NCI-H446 treated with DMSO at 0.1 percent for 48 hours (cell line): ENCODE measurements at regions not wholly inside any gene's neighbourhood (a gene's known extent, or its start where the extent isn't known, plus 50 kb on each side); places are given as distances from the start of the nearest gene placed in this dataset.

Experiments used
- DNase-seq: peaks from one replicate; lab custom pipeline; 2025; lab: John Stamatoyannopoulos, UW

DNA sequence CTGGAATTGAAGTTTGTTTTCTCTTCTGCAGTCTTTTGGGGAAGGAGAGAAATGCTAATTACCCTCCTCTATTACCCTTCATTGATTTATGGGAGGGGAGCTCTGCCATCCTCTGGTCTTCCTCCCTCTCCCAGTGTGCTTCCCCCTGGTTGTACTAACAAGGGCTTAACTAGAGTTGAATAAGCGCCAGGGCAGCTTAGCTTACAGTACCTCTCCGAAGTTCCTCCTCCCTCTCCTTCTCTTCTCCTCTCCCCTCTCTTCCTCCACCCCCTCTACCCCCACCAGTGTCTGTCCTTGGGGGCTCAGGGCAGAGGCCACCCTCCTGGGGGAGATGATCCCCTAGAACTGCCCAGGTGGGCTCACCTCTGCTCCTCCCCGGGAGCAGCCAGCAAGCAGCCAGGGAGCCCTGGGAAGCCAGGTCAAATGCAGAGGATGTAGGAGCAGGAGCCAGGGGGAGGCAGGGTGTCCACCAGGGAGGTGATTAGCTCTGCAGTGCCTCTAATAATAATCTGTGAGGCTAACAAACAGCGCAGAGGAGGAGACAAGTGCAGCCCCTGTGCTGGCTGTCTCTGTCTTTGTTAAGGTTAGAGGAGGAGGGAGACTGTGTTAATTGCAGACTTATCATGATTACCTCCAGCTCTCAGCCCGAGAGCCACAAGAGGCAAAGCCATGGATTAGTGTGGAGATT lies 191.6 kb upstream of the CADM1 start:
- peak; percentile 40 for DNase-seq

DNA sequence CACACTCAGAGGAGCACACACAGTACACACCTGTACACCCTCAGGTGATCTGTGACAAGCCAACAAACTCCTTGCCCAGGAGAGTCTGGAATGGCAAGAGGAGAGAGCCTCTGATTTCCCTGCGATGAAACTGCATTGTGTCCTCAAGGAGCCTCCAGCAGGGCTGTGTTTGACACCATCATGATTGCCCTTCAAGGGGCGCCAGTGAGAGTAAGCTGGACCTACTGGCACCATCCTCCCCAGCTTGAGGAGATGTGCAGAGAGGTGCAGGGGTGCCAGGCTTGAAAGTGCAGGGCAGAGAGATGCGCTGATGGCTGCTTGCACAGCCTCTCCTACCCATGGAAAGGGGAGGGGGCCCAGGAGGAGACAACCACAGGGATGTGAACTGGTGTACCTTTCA lies 188.8 kb upstream of the CADM1 start:
- no peak for DNase-seq

DNA sequence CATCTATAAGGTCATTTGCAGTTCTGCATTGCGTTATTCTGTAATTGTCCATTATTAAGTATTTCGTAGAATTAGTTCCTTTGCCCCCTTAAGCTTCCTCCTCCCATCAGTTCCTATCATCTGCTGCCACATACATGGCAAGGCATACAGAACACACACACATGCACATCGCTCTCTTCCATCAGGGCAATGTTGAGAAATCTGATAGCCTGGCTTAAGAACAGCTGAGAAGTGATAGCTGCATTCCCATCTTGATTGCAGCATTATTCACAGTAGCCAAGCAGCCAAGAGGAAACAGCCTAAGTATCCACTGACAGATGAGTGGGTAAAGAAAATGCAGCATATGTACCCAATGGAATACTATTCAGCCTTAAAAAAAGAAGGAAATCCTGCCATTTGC lies 186.8 kb upstream of the CADM1 start:
- DNase-seq = no peak

DNA sequence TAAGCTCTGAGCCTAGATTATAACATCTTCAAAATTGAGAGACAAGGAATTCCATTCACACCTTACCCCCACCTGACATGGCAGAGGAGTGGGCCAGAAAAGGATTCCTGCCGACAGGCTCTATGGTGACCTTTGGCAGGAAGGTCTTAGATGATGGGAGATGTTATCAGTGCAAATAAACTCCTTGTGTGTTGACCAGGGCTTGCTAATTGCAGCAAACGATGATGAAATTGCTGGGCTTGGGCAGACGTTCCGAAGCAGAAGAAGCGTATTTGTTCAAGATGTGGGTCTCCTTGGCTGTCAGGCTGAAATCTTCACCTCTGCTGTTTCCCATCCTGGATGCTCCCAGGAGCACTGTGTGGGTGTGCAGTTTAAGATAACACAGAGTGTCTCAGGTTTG lies 183.7 kb upstream of the CADM1 start:
- DNase-seq = no peak

DNA sequence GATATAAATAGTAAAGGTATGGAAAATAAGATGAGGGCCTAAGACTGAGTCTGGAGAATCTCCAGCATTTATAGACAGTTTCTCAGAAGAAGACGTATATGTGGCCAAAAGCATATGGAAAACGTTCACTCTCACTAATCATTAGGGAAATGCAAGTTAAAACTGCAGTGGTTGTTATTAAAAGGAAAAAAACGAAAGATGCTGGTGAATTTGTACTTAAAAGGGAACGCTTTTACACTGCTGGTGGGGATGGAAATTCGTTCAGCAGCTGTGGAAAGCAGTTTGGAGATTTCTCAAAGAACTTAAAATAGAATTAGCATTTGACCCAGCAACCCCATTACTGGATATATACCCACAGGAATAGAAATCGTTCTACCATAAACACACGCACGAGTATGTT lies 180.5 kb upstream of the CADM1 start:
- no peak for DNase-seq

DNA sequence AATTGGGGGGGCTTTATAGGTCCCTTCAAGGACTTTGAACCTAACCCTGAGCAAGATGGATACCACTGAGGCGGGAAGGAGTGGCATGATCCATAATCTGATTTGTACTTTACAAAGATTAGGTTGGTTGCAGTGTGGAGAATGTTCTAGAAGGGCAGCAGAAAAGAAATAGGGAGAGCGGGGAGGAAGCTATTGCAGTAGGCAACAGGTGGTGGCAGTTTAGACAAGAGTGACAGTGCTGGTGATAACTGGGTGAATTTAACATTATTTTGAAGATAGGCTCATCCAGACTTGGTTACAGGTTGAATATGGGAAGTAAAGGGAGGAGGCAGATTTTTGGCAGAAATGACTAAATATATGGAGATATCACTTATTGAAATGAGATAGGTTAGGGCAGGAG lies 179.9 kb upstream of the CADM1 start:
- no peak for DNase-seq

DNA sequence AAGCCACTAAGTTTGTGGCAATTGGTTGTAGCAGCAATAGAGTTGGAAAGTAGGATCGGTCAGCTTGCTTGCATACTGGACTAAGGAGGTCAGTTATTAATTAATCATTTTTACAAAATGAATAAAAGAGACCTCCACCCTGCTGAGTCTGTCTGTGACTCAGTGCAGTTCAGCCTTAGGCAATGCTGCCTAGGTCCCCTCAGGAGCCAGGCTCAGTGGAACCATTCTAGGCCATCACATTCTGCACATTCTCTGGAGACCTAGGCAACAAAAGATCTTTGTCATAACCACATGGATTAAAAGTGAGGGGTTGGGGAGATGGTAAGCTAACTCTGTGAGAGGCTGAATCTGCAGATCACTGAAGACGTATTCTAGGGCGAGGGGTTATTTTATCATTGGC lies 178.7 kb upstream of the CADM1 start:
- no peak for DNase-seq

DNA sequence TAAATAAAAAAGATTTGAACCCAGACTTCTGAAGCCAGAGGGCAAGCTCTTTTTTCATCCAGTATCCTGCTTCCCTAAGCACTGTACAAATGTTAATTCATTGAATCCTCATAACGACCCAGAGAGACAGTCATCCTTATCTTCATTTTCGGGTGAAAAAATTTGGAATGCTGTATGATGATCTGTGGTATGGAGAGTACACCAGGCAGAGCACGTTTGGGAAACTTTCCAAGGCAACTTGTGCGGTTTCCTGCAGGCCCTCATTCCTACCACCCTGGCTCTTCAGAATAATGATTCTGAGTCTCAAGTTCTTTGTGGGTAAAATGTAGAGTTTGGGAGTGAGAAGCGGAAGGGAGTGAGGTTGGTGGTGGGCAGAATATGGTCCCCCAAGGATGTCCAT lies 177.9 kb upstream of the CADM1 start:
- no peak for DNase-seq

DNA sequence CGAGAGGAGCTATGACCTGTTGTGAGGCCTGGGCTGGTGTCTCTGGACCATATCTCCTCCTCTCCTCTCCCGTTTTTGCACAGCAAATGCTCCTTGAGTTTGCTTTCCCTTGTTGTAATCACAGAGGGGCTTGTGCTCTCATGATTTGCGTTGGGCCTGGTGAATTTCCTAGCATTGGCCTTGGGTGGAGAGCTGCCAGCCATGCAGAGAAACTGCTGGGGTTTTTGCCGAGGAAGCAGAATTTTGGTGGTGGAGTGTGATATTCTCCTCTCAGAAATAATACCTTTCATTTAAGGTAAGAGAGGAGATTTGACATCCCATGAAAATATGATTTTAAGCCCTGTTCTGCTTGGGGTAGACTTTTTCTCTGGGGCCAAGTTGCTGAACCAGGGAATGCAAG lies 175.7 kb upstream of the CADM1 start:
- DNase-seq = no peak

DNA sequence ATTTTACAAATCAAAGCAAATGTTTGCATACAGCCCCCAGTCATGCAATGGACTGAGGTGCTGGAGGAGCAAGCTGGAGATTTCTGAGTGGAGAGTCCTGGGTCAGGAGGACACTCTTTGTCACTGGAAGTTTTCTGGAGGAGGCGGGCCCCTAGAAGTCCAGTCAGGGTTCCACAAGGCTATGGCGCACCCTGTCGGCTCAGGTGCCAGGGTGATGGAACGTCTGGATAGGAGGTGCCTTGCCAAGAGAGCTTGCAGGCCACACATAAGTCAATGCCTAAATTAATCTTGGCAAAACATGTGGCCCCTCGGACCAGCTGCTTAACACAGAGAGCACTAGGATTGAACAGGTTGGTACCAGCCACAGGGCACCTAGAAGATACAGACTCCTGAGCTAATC lies 174.7 kb upstream of the CADM1 start:
- no peak for DNase-seq

DNA sequence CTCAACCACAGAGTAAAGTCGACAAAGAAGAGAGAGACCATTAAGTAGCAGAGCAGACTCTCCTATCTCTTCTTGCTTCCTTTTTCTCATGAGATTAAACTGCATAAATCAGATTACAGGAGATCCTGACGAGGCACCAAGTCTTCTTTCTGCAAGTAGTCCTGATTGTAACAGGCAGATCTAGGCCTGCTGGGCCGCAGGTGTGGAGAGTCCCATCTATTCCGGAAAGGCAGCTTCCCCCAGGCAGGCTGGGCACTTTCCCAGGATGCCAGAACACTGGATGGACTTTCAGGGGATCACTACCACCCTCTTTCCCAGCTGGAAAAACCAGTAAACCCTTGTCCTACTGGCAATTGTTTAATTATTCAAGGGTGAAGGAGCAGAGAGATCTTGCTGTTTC lies 173.0 kb upstream of the CADM1 start:
- DNase-seq = no peak

DNA sequence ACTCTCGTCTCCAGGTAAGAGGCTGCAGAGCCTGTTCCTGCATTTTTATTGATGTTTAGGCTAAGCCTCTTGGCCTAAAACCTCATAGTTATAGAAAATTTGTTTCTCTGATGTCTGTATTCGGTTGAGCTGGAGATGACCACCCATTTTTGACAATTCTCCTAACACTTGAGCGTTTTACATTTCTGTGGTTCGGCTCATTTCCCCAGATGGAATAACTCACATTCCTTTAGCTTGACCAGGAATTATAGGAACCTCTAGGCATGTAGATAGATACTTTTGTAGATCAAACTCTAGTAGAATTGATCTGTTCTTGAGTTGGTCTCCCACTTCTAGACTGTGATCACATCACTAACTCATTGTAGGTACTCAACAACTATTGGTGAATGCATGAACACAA lies 172.6 kb upstream of the CADM1 start:
- DNase-seq = no peak

DNA sequence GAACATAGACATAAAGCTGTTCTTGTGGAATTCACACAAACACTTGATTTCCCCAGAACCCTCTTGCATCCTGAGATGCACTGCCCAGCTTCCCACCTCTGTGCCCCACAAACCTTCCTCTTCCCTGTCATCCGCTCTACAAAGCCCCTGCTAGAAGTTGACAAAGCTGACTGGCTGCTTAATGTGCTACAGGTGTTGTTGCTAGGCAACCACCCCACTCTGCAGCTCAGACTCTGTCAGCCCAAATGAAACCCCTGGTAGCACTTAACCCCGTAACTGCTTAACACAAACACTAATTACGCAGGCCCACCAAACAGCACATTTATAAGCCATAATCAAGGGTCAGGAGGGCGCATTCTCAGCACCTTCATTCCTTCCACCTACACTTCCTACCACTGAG lies 172.0 kb upstream of the CADM1 start:
- no peak for DNase-seq

DNA sequence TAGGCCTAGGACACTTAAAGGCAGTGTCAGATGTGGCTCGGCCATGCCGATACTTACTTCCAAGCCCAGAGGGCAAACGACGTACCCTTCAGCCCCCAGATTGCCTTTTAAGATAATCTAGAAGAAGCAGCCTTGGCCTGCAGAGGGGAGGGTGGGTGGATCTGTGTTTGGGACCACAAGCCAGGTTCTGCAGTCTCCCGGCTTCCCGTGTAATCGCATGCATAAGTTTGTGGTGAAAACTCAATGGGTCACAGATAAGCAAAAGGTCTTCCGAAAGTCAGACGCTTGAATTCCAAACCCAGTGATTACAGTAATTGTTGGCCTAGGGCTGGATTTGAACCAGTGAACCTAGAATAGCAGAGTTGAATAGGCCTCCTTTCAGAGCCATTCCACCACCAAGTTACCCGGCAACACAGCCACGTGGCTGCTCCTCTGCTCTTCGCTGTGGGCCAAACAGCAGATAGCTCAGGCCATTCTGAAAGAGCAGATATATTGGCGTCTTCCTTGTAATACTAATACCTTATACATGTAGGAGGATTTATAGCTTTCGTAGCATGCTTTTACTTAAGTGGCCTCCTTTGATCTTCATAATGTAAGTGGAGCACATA lies 170.8 kb upstream of the CADM1 start:
- no peak for DNase-seq

DNA sequence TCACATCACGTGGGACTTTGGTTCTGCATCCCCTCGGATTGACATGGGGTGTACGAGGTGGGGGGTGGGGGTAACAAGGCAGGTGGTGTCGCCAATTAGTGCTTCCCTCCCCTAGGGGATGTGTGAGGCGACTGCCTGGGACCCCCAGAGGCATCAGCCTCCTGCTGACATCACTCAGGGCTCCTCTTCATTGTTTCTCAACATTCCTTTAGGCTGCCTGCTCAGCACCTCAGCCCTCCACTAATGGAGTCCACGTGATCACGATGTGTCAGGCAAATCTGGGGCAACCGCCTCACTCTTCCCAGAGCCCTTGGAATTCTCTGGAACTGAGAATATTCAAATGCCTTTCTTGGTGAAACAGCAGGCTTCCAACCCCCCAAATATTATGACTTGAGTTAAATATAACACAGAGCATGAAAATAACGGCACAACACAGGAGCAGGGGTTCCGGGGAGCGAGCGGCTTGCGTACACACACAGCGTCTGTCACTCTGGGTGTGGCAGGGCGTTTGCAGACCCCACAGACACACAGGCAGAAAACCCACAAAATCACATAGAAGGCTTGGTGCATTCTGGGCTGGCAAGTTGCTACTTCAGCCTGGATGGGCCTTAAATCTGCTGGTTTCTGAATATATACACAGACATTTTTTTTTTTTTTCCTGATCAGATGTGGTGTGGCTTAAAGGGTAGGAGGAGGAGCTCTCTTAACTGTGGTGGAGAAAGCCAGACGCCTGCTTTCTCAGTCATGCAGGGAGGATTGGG lies 170.1 kb upstream of the CADM1 start:
- DNase-seq = no peak

DNA sequence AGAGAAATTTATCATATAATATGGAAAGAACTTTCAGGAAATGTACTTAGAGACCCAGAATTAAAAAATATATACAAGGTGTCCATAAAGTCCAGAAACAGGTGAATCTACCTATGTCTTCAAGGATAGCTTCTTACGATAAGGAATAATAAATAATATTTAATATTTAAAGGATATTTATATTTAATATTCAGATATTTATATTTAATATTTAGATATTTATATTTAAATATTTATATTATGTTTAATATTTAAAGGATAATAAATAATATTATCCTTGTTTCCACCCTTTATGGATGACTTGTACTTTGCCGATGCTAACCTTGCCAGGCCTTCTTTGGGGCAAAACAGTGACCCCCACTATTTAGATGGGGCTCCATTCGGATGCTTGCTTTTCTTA lies 169.5 kb upstream of the CADM1 start:
- no peak for DNase-seq

DNA sequence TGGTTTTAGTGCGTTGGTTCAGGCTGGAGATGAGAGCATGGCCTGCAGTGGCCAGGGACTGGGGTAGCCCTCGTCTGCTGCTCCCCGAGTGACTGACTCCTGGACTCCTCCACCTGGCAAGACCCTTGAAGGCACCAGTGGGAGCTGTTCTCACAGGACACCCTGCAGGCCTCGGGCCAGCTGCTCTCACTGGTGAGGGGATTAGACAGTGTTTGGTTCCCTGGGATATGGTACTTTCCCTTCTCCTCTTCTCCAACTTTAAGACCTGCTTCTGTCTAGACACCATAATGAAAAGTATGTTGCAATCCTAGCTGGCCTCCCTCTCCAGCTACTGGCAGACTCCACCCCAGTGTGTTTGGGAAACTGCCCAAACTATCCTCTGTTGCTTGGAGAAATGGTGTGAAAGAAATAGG lies 168.8 kb upstream of the CADM1 start:
- DNase-seq = peak; percentile 88

DNA sequence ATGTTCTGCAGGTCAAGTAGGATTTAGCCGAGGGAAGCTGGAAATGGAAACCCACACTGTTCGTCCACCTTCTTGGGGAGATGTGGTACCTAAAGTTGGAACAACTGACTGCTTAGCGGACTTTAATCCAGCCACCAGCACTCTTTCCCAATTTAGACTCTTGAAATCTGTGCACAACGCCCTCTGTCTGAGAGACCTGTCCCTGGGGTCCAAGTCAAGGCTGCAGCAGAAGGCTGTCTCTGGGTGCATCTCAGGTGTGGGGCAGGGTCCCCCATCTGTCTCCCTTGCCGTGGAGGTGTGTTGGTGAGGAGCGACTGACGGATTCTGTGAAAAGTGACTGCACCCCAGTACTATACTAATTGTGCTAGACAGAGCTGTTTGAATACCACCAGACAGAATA lies 168.2 kb upstream of the CADM1 start:
- no peak for DNase-seq

DNA sequence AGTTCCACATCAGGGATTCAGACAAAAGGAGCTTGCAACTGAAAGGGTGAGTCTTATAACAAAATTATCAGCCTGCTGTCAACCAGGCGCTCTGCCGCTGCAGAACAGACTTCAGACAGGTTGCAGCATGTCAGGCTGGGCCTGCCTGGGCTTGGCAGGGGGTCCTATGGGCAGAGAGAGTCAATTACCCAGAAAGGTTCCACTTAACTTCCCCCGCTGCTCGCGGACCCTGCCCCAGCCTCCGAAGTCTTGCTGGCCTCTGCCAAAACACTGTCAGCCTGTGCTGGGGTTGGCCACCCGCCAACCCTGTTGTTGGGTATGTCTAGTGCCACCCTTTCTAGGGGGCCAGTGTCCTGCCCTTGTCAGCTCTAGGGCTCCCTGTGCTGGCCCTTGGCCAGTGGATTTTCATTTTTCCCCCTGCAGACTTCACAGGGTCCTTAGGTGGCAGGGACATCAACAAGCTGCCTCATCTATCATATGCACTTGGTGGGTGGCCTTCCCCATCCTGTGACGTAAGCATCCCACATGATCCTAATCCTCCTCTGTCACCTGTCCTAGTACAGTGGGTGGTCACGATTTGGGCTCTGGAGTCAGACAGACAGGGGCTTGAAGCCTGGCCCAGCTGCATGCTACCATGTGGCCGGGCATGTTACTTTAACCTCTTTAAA lies 166.5 kb upstream of the CADM1 start:
- peak; percentile 99 for DNase-seq

DNA sequence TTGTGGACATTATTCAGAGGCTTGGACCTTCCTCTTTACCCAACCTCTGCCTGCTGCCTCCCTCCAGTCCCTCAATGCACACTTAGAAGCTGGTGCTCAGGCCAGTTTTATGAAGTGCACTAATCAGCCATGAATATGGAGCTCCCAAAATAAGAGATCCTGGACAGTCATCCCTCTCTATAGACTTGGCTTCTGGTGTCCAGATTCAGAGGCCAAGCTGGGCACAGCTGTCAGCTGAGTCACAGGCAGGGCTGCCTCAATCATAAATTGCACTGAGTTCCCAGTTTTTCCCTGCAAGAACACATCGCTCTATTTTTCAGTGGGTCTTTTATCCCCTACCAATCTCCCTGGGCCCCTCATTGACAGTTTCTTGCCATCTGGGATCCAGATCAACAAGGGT lies 161.7 kb upstream of the CADM1 start:
- DNase-seq = peak; percentile 42

DNA sequence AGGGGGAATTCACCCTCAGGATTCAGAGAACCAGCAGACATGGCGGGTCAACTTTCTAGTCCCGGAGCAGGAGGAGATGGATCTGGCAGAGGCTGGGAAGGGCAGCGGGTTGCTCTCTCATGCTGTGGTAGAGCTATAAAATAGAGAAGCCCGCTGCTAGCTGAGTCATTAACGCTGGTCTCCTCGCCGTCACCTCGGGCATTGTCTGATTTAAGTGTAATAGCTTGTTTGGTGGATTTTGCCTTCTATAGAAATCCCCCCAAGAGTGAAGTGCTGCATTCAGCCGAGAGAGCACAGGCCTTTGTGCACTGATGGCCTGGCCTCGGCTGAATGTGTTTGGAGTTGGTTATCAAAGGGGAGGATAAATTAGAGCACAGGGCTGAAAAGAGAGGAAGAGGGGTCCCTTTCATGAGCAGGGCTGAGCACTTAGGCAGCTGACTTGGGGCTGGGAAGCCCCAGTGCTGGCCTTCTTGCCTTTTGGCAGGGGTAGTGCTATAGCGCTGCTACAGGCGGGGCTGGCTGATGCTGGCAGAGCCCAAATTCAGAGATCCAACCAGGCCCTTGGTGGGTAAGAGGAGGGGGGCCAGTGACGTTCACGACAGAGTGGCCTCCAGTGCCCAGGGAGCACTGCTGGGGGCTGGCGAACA lies 161.1 kb upstream of the CADM1 start:
- peak; percentile 31 for DNase-seq

DNA sequence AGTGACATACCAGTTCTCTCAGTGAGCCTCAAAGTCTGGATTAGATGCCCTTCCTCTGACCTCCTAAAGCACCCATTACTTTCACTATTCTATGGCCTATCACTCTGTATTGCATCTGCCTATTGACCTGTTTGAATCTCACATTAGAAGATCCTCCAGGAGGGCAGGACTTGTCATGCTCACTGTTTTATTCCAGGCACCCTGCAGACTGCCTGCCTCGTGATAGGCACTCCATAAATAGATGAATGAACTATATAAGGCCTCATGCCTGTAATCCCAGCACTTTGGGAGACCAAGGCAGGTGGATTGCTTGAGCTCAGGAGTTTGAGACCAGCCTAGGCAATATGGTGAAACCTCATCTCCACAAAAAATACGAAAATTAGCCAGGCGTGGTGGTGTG lies 160.1 kb upstream of the CADM1 start:
- DNase-seq = no peak
